ENCODE measurements at regions not wholly inside any gene's neighbourhood (a gene's known extent, or its start where the extent isn't known, plus 50 kb on each side); places are given as distances from the start of the nearest gene placed in this dataset.

DNA sequence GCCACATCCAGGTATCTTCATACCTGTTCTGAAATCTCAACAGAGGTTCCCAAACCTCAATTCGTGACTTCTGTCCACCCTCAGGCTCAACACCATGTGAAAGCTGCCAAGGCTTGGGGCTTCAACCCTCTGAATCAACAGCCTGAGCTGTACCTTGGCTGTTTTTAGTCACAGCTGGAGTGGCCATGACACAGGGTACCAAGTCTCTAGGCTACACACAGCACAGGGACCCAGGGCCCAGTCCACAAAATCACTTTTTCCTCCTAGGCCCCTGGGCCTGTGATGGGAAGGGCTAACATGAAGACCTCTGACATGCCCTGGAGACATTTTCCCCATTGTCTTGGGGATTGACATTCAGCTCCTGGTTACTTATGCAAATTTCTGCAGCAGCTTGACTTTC is 464.9 kb downstream of the ELAVL2 start:
- dilution Hi-C loops (cut with MboI; ENCODE audit: extremely low pct_ligation_motif_present, low sequenced_read_pairs): no loop called here
- no peak overlapping the region for H3K27ac ChIP-seq (ENCODE audit: control insufficient read depth, insufficient read depth, low read length)
- no peak for TF ChIP-seq EZH2 (IDR thresholded peaks at IDR 0.05; ENCODE audit: low read length)
- TF ChIP-seq, protein P1, sequence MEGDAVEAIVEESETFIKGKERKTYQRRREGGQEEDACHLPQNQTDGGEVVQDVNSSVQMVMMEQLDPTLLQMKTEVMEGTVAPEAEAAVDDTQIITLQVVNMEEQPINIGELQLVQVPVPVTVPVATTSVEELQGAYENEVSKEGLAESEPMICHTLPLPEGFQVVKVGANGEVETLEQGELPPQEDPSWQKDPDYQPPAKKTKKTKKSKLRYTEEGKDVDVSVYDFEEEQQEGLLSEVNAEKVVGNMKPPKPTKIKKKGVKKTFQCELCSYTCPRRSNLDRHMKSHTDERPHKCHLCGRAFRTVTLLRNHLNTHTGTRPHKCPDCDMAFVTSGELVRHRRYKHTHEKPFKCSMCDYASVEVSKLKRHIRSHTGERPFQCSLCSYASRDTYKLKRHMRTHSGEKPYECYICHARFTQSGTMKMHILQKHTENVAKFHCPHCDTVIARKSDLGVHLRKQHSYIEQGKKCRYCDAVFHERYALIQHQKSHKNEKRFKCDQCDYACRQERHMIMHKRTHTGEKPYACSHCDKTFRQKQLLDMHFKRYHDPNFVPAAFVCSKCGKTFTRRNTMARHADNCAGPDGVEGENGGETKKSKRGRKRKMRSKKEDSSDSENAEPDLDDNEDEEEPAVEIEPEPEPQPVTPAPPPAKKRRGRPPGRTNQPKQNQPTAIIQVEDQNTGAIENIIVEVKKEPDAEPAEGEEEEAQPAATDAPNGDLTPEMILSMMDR (optimal IDR thresholded peaks at IDR 0.05 in 1 of 3, IDR thresholded peaks at IDR 0.05 in 1 of 3, conservative IDR thresholded peaks at IDR 0.05 in 1 of 3; ENCODE audit: extremely low read depth in 1 of 3, insufficient read depth in 2 of 3, low read length in 3 of 3): no peak
- no peaks in the 10 kb centered on the region for H3K4me1 ChIP-seq (ENCODE audit: control insufficient read depth, extremely low read depth, insufficient read depth, low read length)
- no peaks in the 10 kb centered on the region for H3K79me2 ChIP-seq (ENCODE audit: control insufficient read depth, insufficient read depth, low read length)
- no peaks in the 10 kb centered on the region for H3K9me1 ChIP-seq (ENCODE audit: control insufficient read depth, extremely low read depth, insufficient read depth, low read length)
- H3K27me3 ChIP-seq (ENCODE audit: control insufficient read depth, extremely low read depth, insufficient read depth, low read length): no peaks in the 10 kb centered on the region
- no peaks in the 10 kb centered on the region for H3K36me3 ChIP-seq (ENCODE audit: control insufficient read depth in 2 of 2, extremely low read depth in 1 of 2, insufficient read depth in 2 of 2, low read length in 2 of 2)
- no peaks in the 10 kb centered on the region for H4K20me1 ChIP-seq (ENCODE audit: control insufficient read depth, extremely low read depth, insufficient read depth, low read length)
- no peak for DNase-seq (ENCODE audit: low read depth, low spot score)
- H3K4me2 ChIP-seq (ENCODE audit: control insufficient read depth, extremely low read depth, insufficient read depth, low read depth, low read length): no peak overlapping the region
- FAIRE-seq: no peak
- H3K9me3 ChIP-seq (ENCODE audit: control insufficient read depth, low read depth, low read length): no peaks in the 10 kb centered on the region
- no peak overlapping the region for H3K4me3 ChIP-seq (ENCODE audit: control insufficient read depth in 2 of 3, extremely low read depth in 1 of 3, insufficient read depth in 2 of 3, low read depth in 1 of 3, low read length in 3 of 3)
- H3K9ac ChIP-seq (ENCODE audit: control insufficient read depth, extremely low read depth, insufficient read depth, low read length): no peak overlapping the region
- no peak overlapping the region for H2AFZ ChIP-seq (ENCODE audit: control insufficient read depth, low read length)

DNA sequence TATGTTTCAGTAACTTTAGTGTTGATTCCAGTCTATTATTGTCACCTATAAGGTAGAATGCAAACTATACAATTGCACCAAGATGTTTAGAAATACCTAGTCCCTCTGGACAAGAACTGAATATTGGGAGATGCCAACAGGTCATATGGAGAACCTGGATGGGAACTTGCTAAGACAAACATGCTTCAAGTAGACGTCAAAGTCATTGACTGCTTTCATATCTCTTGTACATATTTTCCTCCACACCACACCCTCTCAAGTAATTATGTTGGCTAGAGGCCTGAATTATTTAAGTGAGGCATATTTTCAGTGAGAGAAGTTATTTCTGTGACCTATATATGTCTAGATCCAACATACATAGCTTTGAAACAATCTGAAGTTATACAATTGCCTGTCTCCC is 453.3 kb downstream of the ELAVL2 start:
- FAIRE-seq (no peak), DNase-seq (ENCODE audit: low read depth, low spot score) (no peak)
- Histone ChIP-seq H3K79me2 (ENCODE audit: control insufficient read depth, insufficient read depth, low read length) (no peaks in the 10 kb centered on the region), H3K27ac (ENCODE audit: control insufficient read depth, insufficient read depth, low read length) (no peak overlapping the region), H3K27me3 (ENCODE audit: control insufficient read depth, extremely low read depth, insufficient read depth, low read length) (no peaks in the 10 kb centered on the region), H3K4me3 (ENCODE audit: control insufficient read depth in 2 of 3, extremely low read depth in 1 of 3, insufficient read depth in 2 of 3, low read depth in 1 of 3, low read length in 3 of 3) (no peak overlapping the region), H3K9me3 (ENCODE audit: control insufficient read depth, low read depth, low read length) (no peaks in the 10 kb centered on the region), H3K4me1 (ENCODE audit: control insufficient read depth, extremely low read depth, insufficient read depth, low read length) (no peaks in the 10 kb centered on the region), H3K9me1 (ENCODE audit: control insufficient read depth, extremely low read depth, insufficient read depth, low read length) (no peaks in the 10 kb centered on the region), H3K36me3 (ENCODE audit: control insufficient read depth in 2 of 2, extremely low read depth in 1 of 2, insufficient read depth in 2 of 2, low read length in 2 of 2) (no peaks in the 10 kb centered on the region), H3K4me2 (ENCODE audit: control insufficient read depth, extremely low read depth, insufficient read depth, low read depth, low read length) (no peak overlapping the region), H2AFZ (ENCODE audit: control insufficient read depth, low read length) (no peak overlapping the region), H4K20me1 (ENCODE audit: control insufficient read depth, extremely low read depth, insufficient read depth, low read length) (no peaks in the 10 kb centered on the region), H3K9ac (ENCODE audit: control insufficient read depth, extremely low read depth, insufficient read depth, low read length) (no peak overlapping the region)
- dilution Hi-C loops (cut with MboI; ENCODE audit: extremely low pct_ligation_motif_present, low sequenced_read_pairs): no loop called here
- TF ChIP-seq, protein P1 (optimal IDR thresholded peaks at IDR 0.05 in 1 of 3, IDR thresholded peaks at IDR 0.05 in 1 of 3, conservative IDR thresholded peaks at IDR 0.05 in 1 of 3; ENCODE audit: extremely low read depth in 1 of 3, insufficient read depth in 2 of 3, low read length in 3 of 3): no peak
- no peak for TF ChIP-seq EZH2 (IDR thresholded peaks at IDR 0.05; ENCODE audit: low read length)
